ENCODE measurements at regions not wholly inside any gene's neighbourhood (a gene's known extent, or its start where the extent isn't known, plus 50 kb on each side); places are given as distances from the start of the nearest gene placed in this dataset.

DNA sequence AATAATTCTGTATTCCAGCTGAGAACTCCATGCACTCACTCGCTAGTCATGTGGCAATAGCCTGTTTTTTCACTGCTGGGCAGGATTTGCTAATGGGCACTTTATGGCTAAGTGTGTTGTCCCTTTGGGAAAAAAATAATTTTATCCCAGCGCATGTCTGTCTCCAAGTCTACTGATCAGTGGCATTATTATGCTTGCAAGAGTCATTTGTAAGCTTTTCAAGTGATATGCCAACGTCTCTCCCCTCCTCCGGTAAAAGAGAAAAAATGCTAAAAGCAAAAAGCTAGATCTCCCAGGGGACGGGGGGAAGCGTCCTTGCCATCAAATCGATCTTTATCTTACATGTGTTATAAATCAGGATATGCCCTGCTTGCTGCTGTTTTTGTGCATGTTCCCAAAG is 407.7 kb downstream of the CDH26 start:
- H3K9me3 Mint-ChIP-seq = no peaks in the 10 kb centered on the region
- TF ChIP-seq, protein P1, sequence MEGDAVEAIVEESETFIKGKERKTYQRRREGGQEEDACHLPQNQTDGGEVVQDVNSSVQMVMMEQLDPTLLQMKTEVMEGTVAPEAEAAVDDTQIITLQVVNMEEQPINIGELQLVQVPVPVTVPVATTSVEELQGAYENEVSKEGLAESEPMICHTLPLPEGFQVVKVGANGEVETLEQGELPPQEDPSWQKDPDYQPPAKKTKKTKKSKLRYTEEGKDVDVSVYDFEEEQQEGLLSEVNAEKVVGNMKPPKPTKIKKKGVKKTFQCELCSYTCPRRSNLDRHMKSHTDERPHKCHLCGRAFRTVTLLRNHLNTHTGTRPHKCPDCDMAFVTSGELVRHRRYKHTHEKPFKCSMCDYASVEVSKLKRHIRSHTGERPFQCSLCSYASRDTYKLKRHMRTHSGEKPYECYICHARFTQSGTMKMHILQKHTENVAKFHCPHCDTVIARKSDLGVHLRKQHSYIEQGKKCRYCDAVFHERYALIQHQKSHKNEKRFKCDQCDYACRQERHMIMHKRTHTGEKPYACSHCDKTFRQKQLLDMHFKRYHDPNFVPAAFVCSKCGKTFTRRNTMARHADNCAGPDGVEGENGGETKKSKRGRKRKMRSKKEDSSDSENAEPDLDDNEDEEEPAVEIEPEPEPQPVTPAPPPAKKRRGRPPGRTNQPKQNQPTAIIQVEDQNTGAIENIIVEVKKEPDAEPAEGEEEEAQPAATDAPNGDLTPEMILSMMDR (IDR thresholded peaks at IDR 0.05) = no peak
- H3K27ac ChIP-seq (ENCODE audit: low read depth in 1 of 2, low read length in 2 of 2) = no peak overlapping the region

DNA sequence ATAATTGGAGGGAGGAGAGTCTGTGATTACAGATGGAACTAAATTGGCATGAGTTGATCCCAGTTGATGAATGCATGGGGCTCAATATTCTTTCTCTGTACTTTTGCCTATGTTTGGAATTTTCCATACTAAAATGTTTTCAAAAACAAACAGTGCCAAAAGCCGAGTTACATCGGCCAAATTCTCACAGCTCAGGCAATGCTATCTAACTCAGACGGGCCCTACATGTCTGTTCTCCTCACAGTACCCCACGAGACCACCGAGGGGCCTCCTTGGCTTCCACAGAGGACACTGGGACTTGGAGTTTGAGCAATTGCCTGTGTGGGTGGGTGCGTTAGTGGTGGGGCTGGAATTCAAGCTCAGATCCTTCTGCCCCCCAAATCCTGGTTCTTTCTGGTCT is 413.2 kb downstream of the CDH26 start:
- Histone ChIP-seq H3K36me3 (ENCODE audit: insufficient read depth, low read length) (no peaks in the 10 kb centered on the region), H3K4me1 (ENCODE audit: insufficient read depth, low read length) (no peaks in the 10 kb centered on the region), H3K4me3 (ENCODE audit: low read length) (no peak overlapping the region), H3K27me3 (ENCODE audit: control insufficient read depth in 1 of 2, insufficient read depth in 2 of 2, low read length in 2 of 2) (no peaks in the 10 kb centered on the region), H3K27ac (ENCODE audit: low read depth in 1 of 2, low read length in 2 of 2) (no peak overlapping the region), H3K9me3 (ENCODE audit: control insufficient read depth in 1 of 2, insufficient read depth in 1 of 2, low read length in 2 of 2) (no peaks in the 10 kb centered on the region)
- Mint-ChIP-seq H3K27ac (no peak overlapping the region), H3K27me3 (peaks cover 16% of the 10 kb centered on the region), H3K9me3 (no peaks in the 10 kb centered on the region), H3K4me3 (no peak overlapping the region), H3K4me1 (ENCODE audit: low read depth) (no peaks in the 10 kb centered on the region), H3K36me3 (ENCODE audit: low read depth) (no peaks in the 10 kb centered on the region)
- DNase-seq (no peak), ATAC-seq (ENCODE audit: poor library complexity) (no peak)
- POLR2A ChIA-PET = no interaction called here
- TF ChIP-seq, protein P1 (IDR thresholded peaks at IDR 0.05) = no peak
- intact Hi-C loops (cut with DNase I, micrococcal nuclease) = no loop called here
- CTCF ChIA-PET = no interaction called here

More for the DNA sequence above, 407.7 kb downstream of the CDH26 start:
- Mint-ChIP-seq H3K4me3 (no peak overlapping the region), H3K36me3 (ENCODE audit: low read depth) (no peaks in the 10 kb centered on the region), H3K27me3 (no peaks in the 10 kb centered on the region), H3K4me1 (ENCODE audit: low read depth) (no peaks in the 10 kb centered on the region), H3K27ac (no peak overlapping the region)
- POLR2A ChIA-PET = no interaction called here
- no peak for ATAC-seq (ENCODE audit: poor library complexity)
- no peak for DNase-seq
- Histone ChIP-seq H3K36me3 (ENCODE audit: insufficient read depth, low read length) (no peaks in the 10 kb centered on the region), H3K4me3 (ENCODE audit: low read length) (no peak overlapping the region), H3K9me3 (ENCODE audit: control insufficient read depth in 1 of 2, insufficient read depth in 1 of 2, low read length in 2 of 2) (peaks cover 0 to 6% of the 10 kb centered on the region in 2 experiments), H3K4me1 (ENCODE audit: insufficient read depth, low read length) (no peaks in the 10 kb centered on the region), H3K27me3 (ENCODE audit: control insufficient read depth in 1 of 2, insufficient read depth in 2 of 2, low read length in 2 of 2) (no peaks in the 10 kb centered on the region)
- CTCF ChIA-PET = no interaction called here
- intact Hi-C loops (cut with DNase I, micrococcal nuclease) = loop anchor here in 1 of 2 experiments (10.0 kb wide), 1 partner anchor 161 kb away; no protein-coding TSS in a partner anchor

DNA sequence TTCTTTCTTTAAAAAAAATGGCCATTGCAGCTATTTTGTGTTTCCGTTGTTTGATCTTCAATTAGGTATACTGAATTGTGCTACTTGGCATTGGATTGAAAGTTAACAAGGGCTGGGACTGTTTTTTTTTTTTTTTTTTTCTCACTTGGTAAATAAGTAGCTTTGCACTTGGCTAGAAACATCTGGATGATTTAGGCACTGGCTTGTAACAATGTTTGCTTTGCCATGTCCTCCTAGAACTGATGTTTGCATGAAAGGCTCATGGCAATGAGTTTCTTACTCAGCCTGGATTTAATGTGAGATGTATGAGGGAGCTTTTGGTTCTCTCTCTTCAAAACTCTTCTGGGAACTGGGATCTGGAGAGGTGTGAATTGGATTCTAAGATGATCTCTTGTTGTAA is 414.1 kb downstream of the CDH26 start:
- Histone ChIP-seq H3K36me3 (ENCODE audit: insufficient read depth, low read length) (no peaks in the 10 kb centered on the region), H3K27me3 (ENCODE audit: control insufficient read depth in 1 of 2, insufficient read depth in 2 of 2, low read length in 2 of 2) (no peaks in the 10 kb centered on the region), H3K9me3 (ENCODE audit: control insufficient read depth in 1 of 2, insufficient read depth in 1 of 2, low read length in 2 of 2) (no peaks in the 10 kb centered on the region), H3K4me3 (ENCODE audit: low read length) (no peak overlapping the region), H3K4me1 (ENCODE audit: insufficient read depth, low read length) (no peaks in the 10 kb centered on the region), H3K27ac (ENCODE audit: low read depth in 1 of 2, low read length in 2 of 2) (no peak overlapping the region)
- Mint-ChIP-seq H3K4me3 (no peak overlapping the region), H3K27ac (no peak overlapping the region), H3K36me3 (ENCODE audit: low read depth) (no peaks in the 10 kb centered on the region), H3K27me3 (peaks cover 22% of the 10 kb centered on the region), H3K9me3 (no peaks in the 10 kb centered on the region), H3K4me1 (ENCODE audit: low read depth) (no peaks in the 10 kb centered on the region)
- intact Hi-C loops (cut with DNase I, micrococcal nuclease) = no loop called here
- CTCF ChIA-PET = interaction anchor here (0.6 kb wide), 1 partner anchor 31 kb away, joined by 3 read pairs; no protein-coding TSS in a partner anchor
- POLR2A ChIA-PET = no interaction called here
- DNase-seq = no peak
- TF ChIP-seq, protein P1 (IDR thresholded peaks at IDR 0.05) = no peak
- no peak for ATAC-seq (ENCODE audit: poor library complexity)

Measured in CD4-positive, alpha-beta T cell (primary cell).